ENCODE measurements at regions not wholly inside any gene's neighbourhood (a gene's known extent, or its start where the extent isn't known, plus 50 kb on each side); places are given as distances from the start of the nearest gene placed in this dataset.

GRCh38 chr6:119965008-119965407 is 615.4 kb upstream of the MAN1A1 start:
- TF ChIP-seq CTCF (IDR thresholded peaks at IDR 0.05; ENCODE audit: insufficient read depth, low read depth, low read length), result no peak

GRCh38 chr6:119962505-119962904 is 612.9 kb upstream of the MAN1A1 start:
- TF ChIP-seq CTCF (IDR thresholded peaks at IDR 0.05; ENCODE audit: insufficient read depth, low read depth, low read length), result no peak
- no peak overlapping the region for H3K4me3 ChIP-seq (ENCODE audit: low read depth, low read length)
- DNase-seq (ENCODE audit: low read depth), result no peak

More at GRCh38 chr6:119965008-119965407, 615.4 kb upstream of the MAN1A1 start:
- no peak overlapping the region for H3K4me3 ChIP-seq (ENCODE audit: low read depth, low read length)
- DNase-seq (ENCODE audit: low read depth), result no peak

GRCh38 chr6:119961450-119961849 is 611.9 kb upstream of the MAN1A1 start:
- no peak overlapping the region for H3K4me3 ChIP-seq (ENCODE audit: low read depth, low read length)
- DNase-seq (ENCODE audit: low read depth), result no peak
- no peak for TF ChIP-seq CTCF (IDR thresholded peaks at IDR 0.05; ENCODE audit: insufficient read depth, low read depth, low read length)

GRCh38 chr6:119960456-119960855 is 610.9 kb upstream of the MAN1A1 start:
- H3K4me3 ChIP-seq (ENCODE audit: low read depth, low read length), result no peak overlapping the region
- TF ChIP-seq CTCF (IDR thresholded peaks at IDR 0.05; ENCODE audit: insufficient read depth, low read depth, low read length), result no peak
- DNase-seq (ENCODE audit: low read depth), result no peak

GRCh38 chr6:119960036-119960435 is 610.5 kb upstream of the MAN1A1 start:
- DNase-seq (ENCODE audit: low read depth), result no peak
- no peak overlapping the region for H3K4me3 ChIP-seq (ENCODE audit: low read depth, low read length)
- TF ChIP-seq CTCF (IDR thresholded peaks at IDR 0.05; ENCODE audit: insufficient read depth, low read depth, low read length), result no peak

GRCh38 chr6:119957195-119957594 is 607.6 kb upstream of the MAN1A1 start:
- no peak overlapping the region for H3K4me3 ChIP-seq (ENCODE audit: low read depth, low read length)
- TF ChIP-seq CTCF (IDR thresholded peaks at IDR 0.05; ENCODE audit: insufficient read depth, low read depth, low read length), result no peak
- DNase-seq (ENCODE audit: low read depth), result no peak

- H3K4me3 ChIP-seq (ENCODE audit: low read depth, low read length), result no peak overlapping the region
- DNase-seq (ENCODE audit: low read depth), result no peak
- no peak for TF ChIP-seq CTCF (IDR thresholded peaks at IDR 0.05; ENCODE audit: insufficient read depth, low read depth, low read length)
Measured at GRCh38 chr6:119952696-119953095, 603.1 kb upstream of the MAN1A1 start.
